Body of pancreas (tissue), 4 donors: ENCODE measurements at regions not wholly inside any gene's neighbourhood (a gene's known extent, or its start where the extent isn't known, plus 50 kb on each side); places are given as distances from the start of the nearest gene placed in this dataset.
A peak's percentile ranks its signal among the peaks of the same experiment; 100 is the strongest.

Source experiments
- ATAC-seq: fragments of 150-250 bp; one replicate; pipeline ENCODE4 v1.9.1; 2016
- DNase-seq, 4 donors: peaks; one replicate each; pipeline ENCODE4 v3.0.0-alpha.2; 2019
- H3K27ac ChIP-seq, 4 donors: fragments of 200-600 bp; sonication (generic); 1 replicate in 3 of 4; 2 replicates in 1 of 4; pipeline versions ENCODE4 v1.5.1 to v1.6.1; 2016 to 2019; ENCODE audit warnings: mild to moderate bottlenecking in 1 of 4, mixed read lengths in 1 of 4, moderate library complexity in 1 of 4
- H3K27me3 ChIP-seq, 2 donors: fragments of 200-600 bp; sonication (generic); one replicate each; pipeline ENCODE4 v1.6.0; 2016; ENCODE audit warnings: mild to moderate bottlenecking in 1 of 2
- H3K36me3 ChIP-seq, 2 donors: fragments of 200-600 bp; sonication (generic); replicated peaks in 1 of 2; 2 replicates each; pipeline ENCODE4 v1.5.1; 2016; ENCODE audit warnings: low read depth in 2 of 2; ENCODE audit not compliant: insufficient read depth in 1 of 2
- H3K4me1 ChIP-seq: fragments of 200-600 bp; sonication (generic); one replicate; pipeline ENCODE4 v1.6.0; 2016
- H3K4me3 ChIP-seq, 2 donors: fragments of 200-600 bp; sonication (generic); 1 replicate in 1 of 2; 2 replicates in 1 of 2; pipeline ENCODE4 v1.5.1; 2016 to 2019
- H3K9me3 ChIP-seq, 3 donors: fragments of 200-600 bp; sonication (generic); 1 replicate in 2 of 3; 2 replicates in 1 of 3; pipeline ENCODE4 v1.5.1; 2016
- CTCF ChIP-seq, 7 experiments: fragments of 450-650 bp in 4 of 7; fragments of 200-600 bp in 3 of 7; sonication (generic) in 3 of 7; IDR thresholded peaks; one replicate each; pipeline ENCODE4 v1.5.1; 2016 to 2019; ENCODE audit warnings: antibody characterized with exemption in 7 of 7
- POLR2A ChIP-seq, 3 donors: fragments of 450-650 bp; IDR thresholded peaks; one replicate each; pipeline ENCODE4 v1.6.1; 2016; ENCODE audit warnings: antibody characterized with exemption in 3 of 3, mild to moderate bottlenecking in 2 of 3
- WGBS, 2 donors: methylation state at CpG; one replicate each; pipeline ENCODE4 v1.1.5; 2017; 5-methylcytosine and 5-hydroxymethylcytosine counted together
- intact Hi-C: fragments of 100-400 bp; cut with DNase I; formaldehyde crosslinking; loops from one replicate; pipeline ENCODE4 v1.15.1; 2023

GRCh38 chr7:22894546-22894945 lies 71.9 kb upstream of the TOMM7 start:
- H3K4me1 ChIP-seq = peaks cover 14% of the 10 kb centered on the region
- DNase-seq (peak in 2 of 4 donors; percentile 9 to 16), ATAC-seq (peak; percentile 48)
- intact Hi-C loops = no loop called here
- no peak for TF ChIP-seq POLR2A (IDR thresholded peaks at IDR 0.05)
- no peak for TF ChIP-seq CTCF (IDR thresholded peaks at IDR 0.05)
- WGBS, 2 donors = 56 to 57% methylated on average over 10 of the region's 10 CpGs
- H3K27me3 ChIP-seq = no peaks in the 10 kb centered on the region
- H3K4me3 ChIP-seq = no peak overlapping the region
- no peaks in the 10 kb centered on the region for H3K9me3 ChIP-seq
- no peaks in the 10 kb centered on the region for H3K36me3 ChIP-seq
- H3K27ac ChIP-seq = peak overlapping the region in 1 of 4 donors; percentile 46

GRCh38 chr7:22890773-22891172 lies 68.1 kb upstream of the TOMM7 start:
- intact Hi-C loops = no loop called here
- Histone ChIP-seq H3K4me1 (peaks cover 13% of the 10 kb centered on the region), H3K27ac (no peak overlapping the region), H3K27me3 (no peaks in the 10 kb centered on the region), H3K36me3 (no peaks in the 10 kb centered on the region), H3K4me3 (no peak overlapping the region), H3K9me3 (no peaks in the 10 kb centered on the region)
- DNase-seq = peak in 1 of 4 donors; percentile 30
- 14 to 24% methylated on average over 4 of the region's 4 CpGs for WGBS, 2 donors
- no peak for ATAC-seq
- no peak for TF ChIP-seq POLR2A (IDR thresholded peaks at IDR 0.05)
- no peak for TF ChIP-seq CTCF (IDR thresholded peaks at IDR 0.05)

GRCh38 chr7:22885797-22886261 lies 63.2 kb upstream of the TOMM7 start:
- TF ChIP-seq CTCF (IDR thresholded peaks at IDR 0.05) (no peak), POLR2A (IDR thresholded peaks at IDR 0.05) (no peak)
- peaks cover 7% of the 10 kb centered on the region for H3K4me1 ChIP-seq
- no peaks in the 10 kb centered on the region for H3K9me3 ChIP-seq
- no peaks in the 10 kb centered on the region for H3K27me3 ChIP-seq
- ATAC-seq (no peak), DNase-seq (no peak)
- intact Hi-C loops = no loop called here
- no peak overlapping the region for H3K4me3 ChIP-seq
- no peaks in the 10 kb centered on the region for H3K36me3 ChIP-seq
- no peak overlapping the region for H3K27ac ChIP-seq
- 42 to 57% methylated on average over 1 of the region's 1 CpG for WGBS, 2 donors

GRCh38 chr7:22884911-22885788 lies 62.5 kb upstream of the TOMM7 start:
- no peak for ATAC-seq
- Histone ChIP-seq H3K36me3 (no peaks in the 10 kb centered on the region), H3K4me3 (no peak overlapping the region), H3K27ac (no peak overlapping the region), H3K4me1 (no peaks in the 10 kb centered on the region), H3K9me3 (no peaks in the 10 kb centered on the region), H3K27me3 (no peaks in the 10 kb centered on the region)
- intact Hi-C loops = no loop called here
- DNase-seq = no peak
- 77% methylated on average over 5 of the region's 5 CpGs for WGBS, 2 donors
- TF ChIP-seq POLR2A (IDR thresholded peaks at IDR 0.05) (no peak), CTCF (IDR thresholded peaks at IDR 0.05) (no peak)

GRCh38 chr7:22882106-22882505 lies 59.5 kb upstream of the TOMM7 start:
- no peak for ATAC-seq
- 82 to 85% methylated on average over 3 of the region's 3 CpGs for WGBS, 2 donors
- Histone ChIP-seq H3K36me3 (no peaks in the 10 kb centered on the region), H3K27me3 (no peaks in the 10 kb centered on the region), H3K9me3 (no peaks in the 10 kb centered on the region), H3K4me1 (no peaks in the 10 kb centered on the region), H3K4me3 (no peak overlapping the region), H3K27ac (no peak overlapping the region)
- DNase-seq = no peak
- intact Hi-C loops = no loop called here
- TF ChIP-seq CTCF (IDR thresholded peaks at IDR 0.05) (no peak), POLR2A (IDR thresholded peaks at IDR 0.05) (no peak)
